Hepatocyte (in vitro differentiated cells): ENCODE measurements at regions not wholly inside any gene's neighbourhood (a gene's known extent, or its start where the extent isn't known, plus 50 kb on each side); places are given as distances from the start of the nearest gene placed in this dataset.

ENCODE experiments used
- EZH2 ChIP-seq: fragments of 200-600 bp; sonication (generic); IDR thresholded peaks from 2 replicates; pipeline ENCODE4 v1.6.1; 2016; ENCODE audit warnings: antibody characterized with exemption, mild to moderate bottlenecking, borderline replicate concordance
- TF ChIP-seq, protein P1 (sequence below): fragments of 200-600 bp; sonication (generic); IDR thresholded peaks from 2 replicates; pipeline ENCODE4 v1.5.1; 2016; ENCODE audit warnings: antibody characterized with exemption, mild to moderate bottlenecking; ENCODE audit not compliant: poor library complexity

DNA sequence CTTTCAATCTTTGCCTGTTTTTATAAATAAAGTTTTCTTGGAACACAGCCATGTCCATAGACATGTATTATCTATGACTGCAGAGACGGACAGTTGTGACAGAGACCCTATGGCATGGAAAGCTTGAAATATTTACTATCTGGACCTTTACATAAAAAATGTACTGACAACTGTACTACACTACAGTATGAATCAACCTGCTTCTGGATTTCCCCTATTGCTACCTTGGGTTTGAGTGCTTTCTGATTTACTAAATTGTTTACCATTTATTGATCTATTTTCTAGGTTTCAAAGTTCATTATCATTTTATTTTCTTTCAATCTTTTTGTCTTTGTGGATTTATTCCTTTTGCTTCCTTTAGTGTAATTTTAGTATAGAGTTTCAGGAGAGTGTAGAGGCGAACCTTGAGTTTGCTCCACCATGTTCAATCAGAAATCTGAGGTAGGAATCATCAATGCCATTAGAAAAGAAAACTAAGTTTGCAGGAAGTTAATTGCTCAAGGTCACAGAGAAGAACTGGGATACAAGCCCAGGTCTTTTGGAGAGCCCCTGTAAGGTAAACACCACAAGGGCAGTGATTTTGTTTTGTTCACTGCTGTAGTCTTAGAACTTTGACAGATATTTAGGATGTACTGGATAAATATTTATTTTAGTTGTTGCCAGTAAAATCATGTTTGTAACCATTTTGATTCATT is 352.8 kb upstream of the SYNCRIP start:
- TF ChIP-seq, protein P1, sequence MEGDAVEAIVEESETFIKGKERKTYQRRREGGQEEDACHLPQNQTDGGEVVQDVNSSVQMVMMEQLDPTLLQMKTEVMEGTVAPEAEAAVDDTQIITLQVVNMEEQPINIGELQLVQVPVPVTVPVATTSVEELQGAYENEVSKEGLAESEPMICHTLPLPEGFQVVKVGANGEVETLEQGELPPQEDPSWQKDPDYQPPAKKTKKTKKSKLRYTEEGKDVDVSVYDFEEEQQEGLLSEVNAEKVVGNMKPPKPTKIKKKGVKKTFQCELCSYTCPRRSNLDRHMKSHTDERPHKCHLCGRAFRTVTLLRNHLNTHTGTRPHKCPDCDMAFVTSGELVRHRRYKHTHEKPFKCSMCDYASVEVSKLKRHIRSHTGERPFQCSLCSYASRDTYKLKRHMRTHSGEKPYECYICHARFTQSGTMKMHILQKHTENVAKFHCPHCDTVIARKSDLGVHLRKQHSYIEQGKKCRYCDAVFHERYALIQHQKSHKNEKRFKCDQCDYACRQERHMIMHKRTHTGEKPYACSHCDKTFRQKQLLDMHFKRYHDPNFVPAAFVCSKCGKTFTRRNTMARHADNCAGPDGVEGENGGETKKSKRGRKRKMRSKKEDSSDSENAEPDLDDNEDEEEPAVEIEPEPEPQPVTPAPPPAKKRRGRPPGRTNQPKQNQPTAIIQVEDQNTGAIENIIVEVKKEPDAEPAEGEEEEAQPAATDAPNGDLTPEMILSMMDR, result no peak
- TF ChIP-seq EZH2, result no peak
